Nephron progenitor cell (in vitro differentiated cells): ENCODE measurements at regions not wholly inside any gene's neighbourhood (a gene's known extent, or its start where the extent isn't known, plus 50 kb on each side); places are given as distances from the start of the nearest gene placed in this dataset.
A peak's percentile ranks its signal among the peaks of the same experiment; 100 is the strongest.

ENCODE experiments used
- DNase-seq: peaks from one replicate; pipeline ENCODE4 v3.0.0; 2021
- H3K27ac Mint-ChIP-seq: 2 replicates; pipeline ENCODE4 v1.8.0; 2021; ENCODE audit warnings: mild to moderate bottlenecking, moderate library complexity, mixed read lengths
- H3K27me3 Mint-ChIP-seq: 2 replicates; pipeline ENCODE4 v1.8.0; 2021; ENCODE audit warnings: mild to moderate bottlenecking, low read depth, mixed read lengths; ENCODE audit not compliant: poor library complexity
- H3K36me3 Mint-ChIP-seq: 2 replicates; pipeline ENCODE4 v1.8.0; 2021; ENCODE audit warnings: low read depth, mixed read lengths
- H3K4me1 Mint-ChIP-seq: 2 replicates; pipeline ENCODE4 v1.8.0; 2021; ENCODE audit warnings: mixed read lengths
- H3K4me3 Mint-ChIP-seq: 2 replicates; pipeline ENCODE4 v1.8.0; 2021; ENCODE audit warnings: mild to moderate bottlenecking, moderate library complexity, mixed read lengths
- H3K9me3 Mint-ChIP-seq: 2 replicates; pipeline ENCODE4 v1.8.0; 2021; ENCODE audit warnings: mild to moderate bottlenecking, moderate library complexity, mixed read lengths
- CTCF ChIP-seq: fragments of 200-600 bp; sonication (generic); IDR thresholded peaks from 2 replicates; pipeline ENCODE4 v1.5.0; 2021; ENCODE audit warnings: antibody characterized with exemption

DNA sequence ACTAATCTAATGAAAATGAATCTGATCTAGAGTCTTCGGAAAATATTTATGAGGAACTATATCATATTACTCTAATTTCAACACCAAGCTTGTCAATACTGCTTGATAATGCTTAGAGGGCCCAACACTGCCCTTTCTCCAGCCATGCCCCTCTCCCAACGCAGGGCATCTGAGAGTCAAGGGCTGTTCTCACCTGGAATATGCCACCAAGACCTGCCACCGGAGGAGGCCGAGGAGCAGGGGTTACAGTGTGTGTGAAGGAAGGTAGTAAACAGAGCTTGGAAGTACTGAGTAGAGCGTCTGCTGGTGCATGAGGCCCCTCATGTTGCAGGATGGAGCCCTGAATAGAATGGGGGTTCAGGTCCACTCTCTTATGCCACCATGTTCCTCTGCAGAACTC is 301.3 kb upstream of the MPDZ start:
- Mint-ChIP-seq H3K27me3 (peaks cover 2% of the 10 kb centered on the region), H3K36me3 (peaks cover 4% of the 10 kb centered on the region), H3K9me3 (no peaks in the 10 kb centered on the region), H3K27ac (no peak overlapping the region), H3K4me1 (no peaks in the 10 kb centered on the region), H3K4me3 (no peak overlapping the region)
- no peak for DNase-seq
- no peak for TF ChIP-seq CTCF

DNA sequence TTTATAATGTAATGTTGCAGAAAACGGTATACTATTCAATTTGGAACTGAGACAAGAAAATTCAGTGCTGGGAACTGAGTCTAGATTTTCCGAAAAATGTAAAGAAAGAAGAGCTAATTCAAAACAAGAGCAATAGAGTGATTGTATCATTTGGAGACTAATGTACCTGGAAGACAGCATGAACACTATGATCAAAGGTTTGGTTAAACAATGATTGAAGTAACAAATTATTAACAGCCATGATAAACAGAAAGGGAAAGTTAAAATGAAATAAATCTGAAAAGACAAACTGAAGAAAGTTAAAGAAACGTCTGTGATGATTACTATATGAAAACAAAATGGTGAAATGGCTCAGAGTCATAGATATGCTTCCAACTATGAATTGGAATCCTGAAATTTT is 300.6 kb upstream of the MPDZ start:
- no peak for TF ChIP-seq CTCF
- no peaks in the 10 kb centered on the region for H3K4me1 Mint-ChIP-seq
- H3K36me3 Mint-ChIP-seq: peaks cover 4% of the 10 kb centered on the region
- no peak overlapping the region for H3K27ac Mint-ChIP-seq
- no peak for DNase-seq
- peaks cover 2% of the 10 kb centered on the region for H3K27me3 Mint-ChIP-seq
- H3K4me3 Mint-ChIP-seq: no peak overlapping the region
- no peaks in the 10 kb centered on the region for H3K9me3 Mint-ChIP-seq

GRCh38 chr9:13576101-13576500 is 296.6 kb upstream of the MPDZ start:
- no peak overlapping the region for H3K4me3 Mint-ChIP-seq
- no peak for TF ChIP-seq CTCF
- no peak overlapping the region for H3K27ac Mint-ChIP-seq
- H3K4me1 Mint-ChIP-seq: no peaks in the 10 kb centered on the region
- H3K9me3 Mint-ChIP-seq: peaks cover 14% of the 10 kb centered on the region
- H3K36me3 Mint-ChIP-seq: no peaks in the 10 kb centered on the region
- H3K27me3 Mint-ChIP-seq: peaks cover 3% of the 10 kb centered on the region
- no peak for DNase-seq

- no peak for DNase-seq
- peaks cover 3% of the 10 kb centered on the region for H3K27me3 Mint-ChIP-seq
- TF ChIP-seq CTCF: no peak
- no peaks in the 10 kb centered on the region for H3K36me3 Mint-ChIP-seq
- H3K4me3 Mint-ChIP-seq: no peak overlapping the region
- no peak overlapping the region for H3K27ac Mint-ChIP-seq
- H3K9me3 Mint-ChIP-seq: peaks cover 14% of the 10 kb centered on the region
- no peaks in the 10 kb centered on the region for H3K4me1 Mint-ChIP-seq
Observed at GRCh38 chr9:13575558-13575957, 296.1 kb upstream of the MPDZ start.

DNA sequence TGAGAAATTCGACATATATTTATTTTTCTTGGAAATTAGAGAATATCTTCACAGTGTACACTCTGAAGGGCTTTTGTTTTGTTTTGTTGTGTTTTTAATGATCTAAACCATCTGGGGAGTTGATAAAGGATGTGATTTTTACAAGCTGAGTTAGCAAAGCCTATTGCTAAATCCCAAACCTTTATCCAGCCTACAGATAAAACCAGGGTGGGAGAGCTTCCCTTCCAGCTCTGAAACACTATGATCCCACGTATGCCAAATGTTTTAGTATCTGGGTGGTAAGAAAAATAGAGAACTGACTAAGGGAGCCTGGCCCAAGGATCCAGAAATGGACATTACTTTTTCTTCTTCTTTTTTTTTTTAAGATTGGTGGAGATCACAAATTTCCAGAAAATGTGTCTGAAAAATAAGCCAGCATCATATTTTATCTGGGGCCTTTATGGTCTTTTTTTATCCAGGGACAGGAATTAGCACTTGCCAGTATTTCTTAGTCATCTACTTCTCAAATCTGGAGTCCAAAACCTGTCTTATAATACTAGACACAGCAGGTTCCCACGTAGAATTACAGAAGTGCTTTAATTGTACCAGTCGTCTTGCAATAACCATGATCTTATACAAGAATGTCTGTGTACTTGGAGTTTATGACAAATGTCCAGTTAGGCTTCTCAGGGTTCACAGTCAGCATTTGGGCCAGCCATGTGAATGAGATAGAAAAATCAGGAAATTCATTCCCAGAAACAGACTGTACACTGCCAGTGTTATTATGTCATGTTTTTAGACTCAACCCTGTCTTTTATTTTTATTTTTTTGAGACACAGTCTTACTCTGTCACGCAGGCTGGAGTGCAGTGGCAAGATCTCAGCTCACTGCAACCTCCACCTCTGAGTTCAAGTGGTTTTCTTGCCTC is 290.8 kb upstream of the MPDZ start:
- Mint-ChIP-seq H3K27me3 (peaks cover 21% of the 10 kb centered on the region), H3K27ac (no peak overlapping the region), H3K4me1 (peaks cover 11% of the 10 kb centered on the region), H3K4me3 (no peak overlapping the region), H3K9me3 (peaks cover 14% of the 10 kb centered on the region), H3K36me3 (no peaks in the 10 kb centered on the region)
- DNase-seq: no peak
- no peak for TF ChIP-seq CTCF

DNA sequence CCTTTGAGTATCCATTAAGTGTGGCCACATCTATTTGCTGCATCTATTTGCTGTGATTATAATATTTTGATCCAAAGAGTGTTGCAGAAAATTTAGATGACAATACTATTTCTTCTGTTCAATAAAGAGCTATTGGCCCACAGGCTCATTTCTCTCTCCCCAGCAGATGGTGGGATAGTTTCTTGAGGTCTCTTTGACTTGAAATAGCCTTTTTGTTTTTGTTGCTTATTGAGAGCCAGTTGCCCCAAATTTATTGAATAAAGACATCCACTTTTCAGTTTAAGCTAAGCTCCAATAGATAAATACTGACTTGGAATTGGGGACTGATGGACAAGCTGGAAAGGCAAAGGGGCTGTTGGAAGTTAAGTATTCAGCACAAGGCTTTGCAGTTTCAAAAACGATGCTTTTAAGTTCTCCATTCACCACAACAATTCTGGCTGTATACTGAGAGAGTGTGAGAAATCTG is 290.1 kb upstream of the MPDZ start:
- Mint-ChIP-seq H3K27me3 (peaks cover 21% of the 10 kb centered on the region), H3K27ac (no peak overlapping the region), H3K4me1 (peaks cover 11% of the 10 kb centered on the region), H3K9me3 (peaks cover 12% of the 10 kb centered on the region), H3K4me3 (peak overlapping the region; percentile 6), H3K36me3 (no peaks in the 10 kb centered on the region)
- DNase-seq: no peak
- TF ChIP-seq CTCF: no peak
